ENCODE measurements at regions not wholly inside any gene's neighbourhood (a gene's known extent, or its start where the extent isn't known, plus 50 kb on each side); places are given as distances from the start of the nearest gene placed in this dataset.

- no peak for DNase-seq (ENCODE audit: low read depth)
Measured at GRCh38 chr5:154107010-154107409, 68.2 kb downstream of the MFAP3 start.

- no peak for DNase-seq (ENCODE audit: low read depth)
Measured at GRCh38 chr5:154107756-154108155, 69.0 kb downstream of the MFAP3 start.

- DNase-seq (ENCODE audit: low read depth), result no peak
Measured at GRCh38 chr5:154109416-154110106, 70.8 kb downstream of the MFAP3 start.

GRCh38 chr5:154110107-154110453 is 71.3 kb downstream of the MFAP3 start:
- DNase-seq (ENCODE audit: low read depth), result no peak

GRCh38 chr5:154110716-154111115 is 71.9 kb downstream of the MFAP3 start:
- DNase-seq (ENCODE audit: low read depth), result no peak

GRCh38 chr5:154111214-154111613 is 72.4 kb downstream of the MFAP3 start:
- no peak for DNase-seq (ENCODE audit: low read depth)

- no peak for DNase-seq (ENCODE audit: low read depth)
Measured at GRCh38 chr5:154112255-154112654, 73.5 kb downstream of the MFAP3 start.

GRCh38 chr5:154115291-154115690 is 75.2 kb upstream of the GALNT10 start:
- DNase-seq (ENCODE audit: low read depth), result no peak

GRCh38 chr5:154117050-154117449 is 73.5 kb upstream of the GALNT10 start:
- DNase-seq (ENCODE audit: low read depth), result no peak

GRCh38 chr5:154117930-154118329 is 72.6 kb upstream of the GALNT10 start:
- no peak for DNase-seq (ENCODE audit: low read depth)

- DNase-seq (ENCODE audit: low read depth), result no peak
Measured at GRCh38 chr5:154118385-154118784, 72.1 kb upstream of the GALNT10 start.

- peak; percentile 18 for DNase-seq (ENCODE audit: low read depth)
Measured at GRCh38 chr5:154118893-154119336, 71.6 kb upstream of the GALNT10 start.

- no peak for DNase-seq (ENCODE audit: low read depth)
Measured at GRCh38 chr5:154129013-154129412, 61.5 kb upstream of the GALNT10 start.

- DNase-seq (ENCODE audit: low read depth), result no peak
Measured at GRCh38 chr5:154129921-154130320, 60.6 kb upstream of the GALNT10 start.

GRCh38 chr5:154131817-154132216 is 58.7 kb upstream of the GALNT10 start:
- no peak for DNase-seq (ENCODE audit: low read depth)

GRCh38 chr5:154132718-154133307 is 57.7 kb upstream of the GALNT10 start:
- no peak for DNase-seq (ENCODE audit: low read depth)

- no peak for DNase-seq (ENCODE audit: low read depth)
Measured at GRCh38 chr5:154133591-154133990, 56.9 kb upstream of the GALNT10 start.

- no peak for DNase-seq (ENCODE audit: low read depth)
Measured at GRCh38 chr5:154134499-154134898, 56.0 kb upstream of the GALNT10 start.

GRCh38 chr5:154135125-154135817 is 55.3 kb upstream of the GALNT10 start:
- no peak for DNase-seq (ENCODE audit: low read depth)

GRCh38 chr5:154136141-154136540 is 54.4 kb upstream of the GALNT10 start:
- DNase-seq (ENCODE audit: low read depth), result no peak

GRCh38 chr5:154138701-154139100 is 51.8 kb upstream of the GALNT10 start:
- DNase-seq (ENCODE audit: low read depth), result no peak

- no peak for DNase-seq (ENCODE audit: low read depth)
Measured at GRCh38 chr5:154140381-154140780, 50.2 kb upstream of the GALNT10 start.

Data from non-pigmented ciliary epithelial cell (primary cell).